GM10266 (cell line): ENCODE measurements at regions not wholly inside any gene's neighbourhood (a gene's known extent, or its start where the extent isn't known, plus 50 kb on each side); places are given as distances from the start of the nearest gene placed in this dataset.

ENCODE experiments used
- DNase-seq: peaks from one replicate; pipeline ENCODE4 v3.0.0; 2012; ENCODE audit errors: extremely low spot score
- TF ChIP-seq, protein P1 (sequence below): IDR thresholded peaks from 2 replicates; pipeline ENCODE4 v1.5.1; 2012; ENCODE audit warnings: mild to moderate bottlenecking, low read depth; ENCODE audit not compliant: control insufficient read depth, insufficient read depth; ENCODE audit errors: missing control alignments

DNA sequence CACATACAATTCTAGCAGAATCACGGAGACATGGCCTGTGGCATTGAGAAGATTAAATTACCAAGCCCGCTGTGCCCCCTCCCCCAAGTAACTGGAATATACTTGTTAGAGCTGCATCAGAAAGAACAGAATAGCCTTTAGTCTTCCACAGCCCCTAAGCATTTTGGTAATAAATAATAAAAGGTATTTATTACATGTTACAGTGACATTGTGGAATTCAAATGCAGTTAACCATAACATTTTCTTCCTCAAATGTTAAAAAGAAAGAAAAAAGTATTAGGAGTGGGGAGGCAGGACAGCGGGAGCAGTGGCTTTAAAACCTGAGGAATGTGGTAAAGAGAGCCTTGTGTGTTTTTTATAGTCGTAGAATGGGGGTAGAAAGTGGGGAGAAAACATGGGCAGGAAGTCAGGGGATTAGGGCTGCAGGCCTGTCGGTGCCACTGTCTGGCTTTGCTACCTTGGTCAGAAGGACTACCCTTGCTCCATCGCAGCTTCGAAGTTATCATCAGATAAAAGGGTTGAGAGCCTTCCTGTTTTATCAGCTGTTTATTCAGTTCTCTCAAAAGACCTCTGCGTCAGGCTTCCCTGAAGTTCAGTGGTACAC lies 255.9 kb downstream of the MSRB3 start:
- DNase-seq: no peak

DNA sequence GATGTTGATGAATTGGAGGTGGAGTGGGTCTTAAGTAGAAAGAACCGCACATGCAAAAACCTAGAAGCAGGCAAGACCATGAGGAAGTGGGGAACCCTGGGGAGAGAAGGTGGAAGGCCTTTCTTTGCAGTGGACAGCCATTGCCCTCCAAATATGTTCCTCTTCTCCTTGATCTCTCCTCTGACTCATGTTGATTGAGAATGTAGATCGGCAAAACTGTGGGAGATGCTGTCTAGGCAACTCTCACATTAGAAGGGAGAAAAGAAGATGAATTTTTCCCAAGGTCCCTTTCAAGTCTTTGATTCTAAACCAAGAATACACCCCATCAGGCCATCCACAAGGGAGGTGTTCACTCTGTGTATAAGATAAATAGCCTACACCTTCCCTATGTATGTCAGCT lies 257.5 kb downstream of the MSRB3 start:
- DNase-seq: no peak
- TF ChIP-seq, protein P1, sequence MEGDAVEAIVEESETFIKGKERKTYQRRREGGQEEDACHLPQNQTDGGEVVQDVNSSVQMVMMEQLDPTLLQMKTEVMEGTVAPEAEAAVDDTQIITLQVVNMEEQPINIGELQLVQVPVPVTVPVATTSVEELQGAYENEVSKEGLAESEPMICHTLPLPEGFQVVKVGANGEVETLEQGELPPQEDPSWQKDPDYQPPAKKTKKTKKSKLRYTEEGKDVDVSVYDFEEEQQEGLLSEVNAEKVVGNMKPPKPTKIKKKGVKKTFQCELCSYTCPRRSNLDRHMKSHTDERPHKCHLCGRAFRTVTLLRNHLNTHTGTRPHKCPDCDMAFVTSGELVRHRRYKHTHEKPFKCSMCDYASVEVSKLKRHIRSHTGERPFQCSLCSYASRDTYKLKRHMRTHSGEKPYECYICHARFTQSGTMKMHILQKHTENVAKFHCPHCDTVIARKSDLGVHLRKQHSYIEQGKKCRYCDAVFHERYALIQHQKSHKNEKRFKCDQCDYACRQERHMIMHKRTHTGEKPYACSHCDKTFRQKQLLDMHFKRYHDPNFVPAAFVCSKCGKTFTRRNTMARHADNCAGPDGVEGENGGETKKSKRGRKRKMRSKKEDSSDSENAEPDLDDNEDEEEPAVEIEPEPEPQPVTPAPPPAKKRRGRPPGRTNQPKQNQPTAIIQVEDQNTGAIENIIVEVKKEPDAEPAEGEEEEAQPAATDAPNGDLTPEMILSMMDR: no peak

More for the DNA sequence above, 255.9 kb downstream of the MSRB3 start:
- TF ChIP-seq, protein P1: no peak

DNA sequence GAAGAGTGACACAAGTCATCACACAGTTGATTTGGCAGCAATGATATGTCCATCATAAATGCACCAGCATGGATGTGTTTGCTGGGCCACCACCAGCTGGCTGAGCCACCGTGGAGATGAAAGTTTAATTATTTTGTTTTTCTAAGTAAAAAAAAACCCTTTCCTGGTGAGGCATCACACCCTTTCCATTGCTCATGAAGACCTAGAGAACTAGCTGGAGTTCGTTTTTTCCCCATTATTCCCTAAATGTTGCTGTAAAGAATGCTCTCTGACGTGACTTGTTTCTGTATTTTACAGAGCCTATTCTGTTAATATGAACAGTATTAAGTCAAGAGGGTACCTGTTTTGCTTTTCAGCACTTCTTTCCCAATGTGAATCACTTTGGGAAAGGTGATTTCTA lies 257.9 kb downstream of the MSRB3 start:
- no peak for DNase-seq
- TF ChIP-seq, protein P1: no peak

DNA sequence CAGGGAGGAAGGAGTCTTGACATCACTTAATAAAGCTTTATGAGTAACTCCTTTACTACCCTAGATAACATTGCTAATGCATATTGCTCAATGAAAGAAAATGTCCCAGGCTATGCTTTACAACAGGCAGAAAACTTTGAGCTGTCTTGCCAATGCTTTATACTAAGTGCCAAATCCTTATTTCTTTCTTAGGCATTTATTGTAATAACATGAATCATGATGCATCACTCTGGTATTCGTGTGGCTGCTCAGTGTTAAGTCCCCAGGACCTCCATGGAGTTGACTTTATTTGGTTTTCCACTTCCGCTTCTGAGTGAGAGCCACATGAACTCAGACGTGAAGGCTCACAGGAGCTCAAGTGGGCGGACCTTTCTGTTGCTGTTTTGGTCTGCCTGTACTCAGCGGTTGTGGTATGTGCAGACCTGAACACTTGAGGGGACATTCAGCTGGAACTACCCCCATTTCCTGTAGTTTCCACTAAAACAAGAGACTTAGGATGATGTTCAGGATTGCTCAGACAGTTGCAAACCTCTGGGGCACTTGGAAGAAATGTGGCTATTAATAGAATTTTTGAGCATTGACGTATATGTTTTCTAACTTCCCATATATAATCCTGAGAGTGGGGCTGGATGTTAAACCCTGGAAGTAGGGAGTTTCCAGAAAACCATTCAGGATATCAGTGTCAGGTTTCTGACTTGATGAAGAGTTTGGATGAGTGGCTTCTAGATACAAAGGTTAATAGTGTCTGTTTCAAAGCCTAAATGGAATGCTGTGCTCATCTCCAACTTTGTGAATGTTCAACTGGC lies 258.6 kb downstream of the MSRB3 start:
- DNase-seq: no peak
- TF ChIP-seq, protein P1: no peak

DNA sequence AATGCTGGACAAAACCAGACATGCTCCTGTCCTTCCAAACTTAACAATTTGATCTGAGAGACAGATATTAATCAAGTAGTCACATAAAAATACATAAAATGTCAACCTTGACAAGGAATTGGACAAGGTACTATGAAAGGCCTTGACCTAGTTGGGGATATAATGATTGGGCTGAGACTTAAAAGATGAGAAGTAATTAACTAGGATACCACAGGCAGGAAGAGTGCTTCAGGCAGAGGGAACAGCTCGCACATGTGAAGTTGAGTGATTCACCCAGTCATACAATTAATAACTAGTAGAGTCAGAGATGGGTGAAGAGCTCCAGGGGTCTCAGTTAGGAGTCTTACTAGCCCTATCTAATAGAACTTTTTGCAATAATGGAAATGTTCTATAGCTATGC lies 259.5 kb downstream of the MSRB3 start:
- TF ChIP-seq, protein P1: no peak
- no peak for DNase-seq

DNA sequence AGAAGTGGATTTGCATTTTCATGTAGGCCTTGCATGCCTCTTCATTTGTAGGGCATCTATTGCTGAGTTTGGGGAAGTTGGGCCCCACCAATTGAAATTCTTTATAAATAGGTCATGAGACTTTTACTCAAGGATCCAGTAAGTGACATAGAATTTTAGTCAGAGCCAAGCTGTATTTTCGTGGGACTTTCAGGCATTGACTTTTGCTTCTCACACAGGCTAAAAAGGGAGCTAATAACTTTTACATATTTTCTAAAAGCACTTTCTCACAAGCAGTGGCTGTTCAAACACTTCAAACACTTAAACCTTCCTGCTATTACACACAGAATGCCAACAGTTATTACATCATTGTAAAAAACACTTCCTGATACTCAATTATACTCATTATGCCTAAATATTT lies 260.5 kb downstream of the MSRB3 start:
- TF ChIP-seq, protein P1: no peak
- no peak for DNase-seq

DNA sequence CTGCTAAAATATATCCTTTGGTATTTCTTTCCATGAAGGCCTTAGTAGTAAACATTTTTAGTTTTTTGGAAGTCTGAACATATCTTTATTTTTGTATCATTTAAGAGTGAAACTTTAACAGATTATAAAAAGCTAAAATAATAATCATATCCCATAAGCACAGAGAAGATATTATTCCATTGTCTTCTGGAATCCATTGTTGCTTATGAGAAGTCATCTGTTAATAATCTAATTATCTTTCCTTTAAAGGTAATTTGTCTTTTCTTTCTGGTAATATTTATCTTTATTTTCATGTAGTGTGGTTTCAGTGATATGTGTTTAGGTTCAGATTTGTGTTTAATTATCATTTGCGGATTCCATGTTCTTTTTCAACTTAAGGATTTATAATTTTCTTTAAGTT lies 261.7 kb downstream of the MSRB3 start:
- no peak for DNase-seq
- TF ChIP-seq, protein P1: no peak
